Keratinocyte (primary cell): ENCODE measurements at regions not wholly inside any gene's neighbourhood (a gene's known extent, or its start where the extent isn't known, plus 50 kb on each side); places are given as distances from the start of the nearest gene placed in this dataset.
"Not testable (repeated sequence)": the region's sequence is repeated elsewhere in the genome, so short reads cannot be mapped to it uniquely, and the experiment has no call there.

Experiments
- DNase-seq: peaks from one replicate; pipeline ENCODE4 v3.0.0-alpha.2; 2011; ENCODE audit warnings: low read depth, missing footprints, low spot score
- FAIRE-seq: peaks from 2 replicates; lab custom pipeline; 2011; peaks lifted over from hg19 to GRCh38; lab: Jason Lieb, UNC
- H2AFZ ChIP-seq: 2 replicates; pipeline ENCODE4 v1.6.0; 2012; ENCODE audit warnings: low read length, control low read depth, inconsistent platforms; ENCODE audit not compliant: control insufficient read depth
- H3K27ac ChIP-seq: 2 replicates; pipeline ENCODE4 v1.5.1; 2011; ENCODE audit warnings: low read length; ENCODE audit not compliant: control insufficient read depth, insufficient read depth
- H3K27me3 ChIP-seq: 3 replicates; pipeline ENCODE4 v1.6.0; 2011; ENCODE audit warnings: low read length; ENCODE audit not compliant: control insufficient read depth, insufficient read depth; ENCODE audit errors: extremely low read depth
- H3K36me3 ChIP-seq, 2 experiments: 2 replicates in 1 of 2; 3 replicates in 1 of 2; pipeline ENCODE4 v1.5.1; 2011; ENCODE audit warnings: low read length in 2 of 2, mild to moderate bottlenecking in 1 of 2; ENCODE audit not compliant: control insufficient read depth in 2 of 2, insufficient read depth in 2 of 2; ENCODE audit errors: extremely low read depth in 1 of 2
- H3K4me1 ChIP-seq: 3 replicates; pipeline ENCODE4 v1.5.1; 2011; ENCODE audit warnings: low read length; ENCODE audit not compliant: control insufficient read depth, insufficient read depth; ENCODE audit errors: extremely low read depth
- H3K4me2 ChIP-seq: 3 replicates; pipeline ENCODE4 v1.6.0; 2011; ENCODE audit warnings: low read depth, low read length; ENCODE audit not compliant: control insufficient read depth, insufficient read depth; ENCODE audit errors: extremely low read depth
- H3K4me3 ChIP-seq, 3 experiments: fragments of 200-600 bp in 1 of 3; sonication (generic) in 1 of 3; 2 replicates in 2 of 3; 3 replicates in 1 of 3; pipeline ENCODE4 v1.5.1; 2011 to 2016; ENCODE audit warnings: low read length in 3 of 3, mild to moderate bottlenecking in 3 of 3, control low read depth in 2 of 3, inconsistent platforms in 1 of 3, low read depth in 1 of 3, mixed read lengths in 1 of 3, mixed run types in 1 of 3, moderate library complexity in 1 of 3; ENCODE audit not compliant: control insufficient read depth in 2 of 3, insufficient read depth in 2 of 3; ENCODE audit errors: extremely low read depth in 1 of 3
- H3K79me2 ChIP-seq: 2 replicates; pipeline ENCODE4 v1.6.0; 2012; ENCODE audit warnings: low read length; ENCODE audit not compliant: control insufficient read depth, insufficient read depth
- H3K9ac ChIP-seq: 3 replicates; pipeline ENCODE4 v1.6.0; 2011; ENCODE audit warnings: low read length; ENCODE audit not compliant: control insufficient read depth, insufficient read depth; ENCODE audit errors: extremely low read depth
- H3K9me1 ChIP-seq: 3 replicates; pipeline ENCODE4 v1.6.0; 2011; ENCODE audit warnings: low read length; ENCODE audit not compliant: control insufficient read depth, insufficient read depth; ENCODE audit errors: extremely low read depth
- H3K9me3 ChIP-seq: 2 replicates; pipeline ENCODE4 v1.5.1; 2012; ENCODE audit warnings: low read depth, low read length; ENCODE audit not compliant: control insufficient read depth
- H4K20me1 ChIP-seq: 3 replicates; pipeline ENCODE4 v1.6.0; 2011; ENCODE audit warnings: low read length; ENCODE audit not compliant: control insufficient read depth, insufficient read depth; ENCODE audit errors: extremely low read depth
- CTCF ChIP-seq, 3 experiments: IDR thresholded peaks in 1 of 3; conservative IDR thresholded peaks in 1 of 3; optimal IDR thresholded peaks in 1 of 3; 2 replicates in 2 of 3; 3 replicates in 1 of 3; pipeline versions ENCODE3 to v1.5.1; 2011; ENCODE audit warnings: low read length in 3 of 3, mild to moderate bottlenecking in 3 of 3, moderate library complexity in 2 of 3, control low read depth in 1 of 3, inconsistent platforms in 1 of 3; ENCODE audit not compliant: insufficient read depth in 2 of 3; ENCODE audit errors: extremely low read depth in 1 of 3
- EZH2 ChIP-seq: IDR thresholded peaks from one replicate; pipeline ENCODE4 v1.6.1; 2012; ENCODE audit warnings: inconsistent platforms, mild to moderate bottlenecking, low read length, moderate library complexity
- dilution Hi-C: fragments of 300-500 bp; cut with MboI; formaldehyde crosslinking; loops from one replicate; pipeline ENCODE4 v1.7.0; 2020; ENCODE audit warnings: low sequenced_read_pairs; ENCODE audit not compliant: extremely low pct_ligation_motif_present

DNA sequence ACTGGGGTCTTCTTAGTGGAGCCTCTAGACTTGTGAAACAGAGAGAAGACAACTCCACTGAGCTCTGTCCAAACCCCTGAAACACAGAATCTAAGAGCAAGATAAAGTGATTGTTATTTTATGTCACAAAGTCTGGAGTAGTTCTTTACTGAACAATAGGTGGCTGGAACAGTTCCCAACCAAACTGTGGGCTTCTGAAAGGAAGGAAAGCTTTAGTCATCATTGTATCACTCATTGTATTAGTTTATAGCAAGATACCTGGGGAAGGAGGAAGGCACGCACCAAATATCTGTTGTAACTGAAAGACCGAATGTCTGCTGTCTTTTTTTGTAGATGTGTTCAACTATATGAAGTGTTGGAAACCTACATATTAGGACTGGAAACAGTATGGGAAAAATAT is 284.9 kb upstream of the TBX18 start:
- DNase-seq: no peak
- H4K20me1 ChIP-seq: no peaks in the 10 kb centered on the region
- H3K27ac ChIP-seq: no peak overlapping the region
- H3K9ac ChIP-seq: no peak overlapping the region
- H3K4me2 ChIP-seq: no peak overlapping the region
- dilution Hi-C loops: no loop called here
- H3K27me3 ChIP-seq: no peaks in the 10 kb centered on the region
- TF ChIP-seq EZH2 (no peak), CTCF (optimal IDR thresholded peaks at IDR 0.05 in 1 of 3, IDR thresholded peaks at IDR 0.05 in 1 of 3, conservative IDR thresholded peaks at IDR 0.05 in 1 of 3; ENCODE audit: extremely low read depth in 1 of 3, insufficient read depth in 2 of 3, low read length in 3 of 3) (no peak)
- no peak overlapping the region for H2AFZ ChIP-seq
- H3K4me3 ChIP-seq: no peak overlapping the region
- no peaks in the 10 kb centered on the region for H3K4me1 ChIP-seq
- no peaks in the 10 kb centered on the region for H3K9me3 ChIP-seq
- no peak for FAIRE-seq
- H3K9me1 ChIP-seq: no peaks in the 10 kb centered on the region
- H3K36me3 ChIP-seq: no peaks in the 10 kb centered on the region
- H3K79me2 ChIP-seq: no peaks in the 10 kb centered on the region

DNA sequence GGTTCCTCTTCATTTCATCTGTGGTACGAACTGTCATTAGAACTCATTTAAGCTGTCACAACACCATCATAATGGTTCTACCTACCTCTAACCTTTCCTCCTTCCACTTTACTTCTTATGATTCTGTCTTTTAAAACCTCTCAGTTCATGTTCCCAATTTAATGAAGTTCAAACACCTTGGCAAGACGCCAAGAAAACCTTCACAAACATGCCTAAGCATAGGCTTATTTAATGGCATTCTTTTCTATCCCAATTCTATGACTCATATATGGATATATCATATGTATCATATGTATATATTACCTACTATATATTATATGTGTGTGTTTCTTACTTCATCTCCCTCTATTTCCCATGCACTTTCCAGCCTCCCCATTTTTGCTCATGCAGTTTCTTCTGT is 283.4 kb upstream of the TBX18 start:
- TF ChIP-seq CTCF (optimal IDR thresholded peaks at IDR 0.05 in 1 of 3, IDR thresholded peaks at IDR 0.05 in 1 of 3, conservative IDR thresholded peaks at IDR 0.05 in 1 of 3; ENCODE audit: extremely low read depth in 1 of 3, insufficient read depth in 2 of 3, low read length in 3 of 3) (no peak), EZH2 (no peak)
- Histone ChIP-seq H4K20me1 (no peaks in the 10 kb centered on the region), H3K79me2 (no peaks in the 10 kb centered on the region), H3K27ac (no peak overlapping the region), H2AFZ (no peak overlapping the region), H3K4me2 (no peak overlapping the region), H3K9ac (no peak overlapping the region), H3K9me1 (no peaks in the 10 kb centered on the region), H3K36me3 (no peaks in the 10 kb centered on the region), H3K4me1 (no peaks in the 10 kb centered on the region), H3K9me3 (no peaks in the 10 kb centered on the region), H3K27me3 (no peaks in the 10 kb centered on the region), H3K4me3 (no peak overlapping the region)
- dilution Hi-C loops: no loop called here
- DNase-seq (no peak), FAIRE-seq (no peak)

DNA sequence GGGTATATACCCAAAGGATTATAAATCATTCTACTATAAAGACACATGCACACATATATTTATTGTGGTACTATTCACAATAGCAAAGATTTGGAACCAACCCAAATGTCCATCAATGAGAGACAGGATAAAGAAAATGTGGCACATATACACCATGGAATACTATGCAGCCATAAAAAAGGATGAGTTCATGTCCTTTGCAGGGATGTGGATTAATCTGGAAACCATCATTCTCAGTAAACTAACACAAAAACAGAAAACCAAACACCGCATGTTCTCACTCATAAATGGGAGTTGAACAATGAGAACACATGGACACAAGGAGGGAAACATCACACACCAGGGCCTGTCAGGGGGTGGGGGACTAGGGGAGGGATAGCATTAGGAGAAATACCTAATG is 281.4 kb upstream of the TBX18 start:
- DNase-seq, H3K27ac ChIP-seq, H4K20me1 ChIP-seq, H3K4me3 ChIP-seq, FAIRE-seq, H3K4me2 ChIP-seq, H3K4me1 ChIP-seq, H3K9me1 ChIP-seq, dilution Hi-C loops, H2AFZ ChIP-seq, H3K9ac ChIP-seq, H3K9me3 ChIP-seq, H3K36me3 ChIP-seq, H3K79me2 ChIP-seq, H3K27me3 ChIP-seq: not testable (repeated sequence)
